ENCODE measurements at regions not wholly inside any gene's neighbourhood (a gene's known extent, or its start where the extent isn't known, plus 50 kb on each side); places are given as distances from the start of the nearest gene placed in this dataset.

DNA sequence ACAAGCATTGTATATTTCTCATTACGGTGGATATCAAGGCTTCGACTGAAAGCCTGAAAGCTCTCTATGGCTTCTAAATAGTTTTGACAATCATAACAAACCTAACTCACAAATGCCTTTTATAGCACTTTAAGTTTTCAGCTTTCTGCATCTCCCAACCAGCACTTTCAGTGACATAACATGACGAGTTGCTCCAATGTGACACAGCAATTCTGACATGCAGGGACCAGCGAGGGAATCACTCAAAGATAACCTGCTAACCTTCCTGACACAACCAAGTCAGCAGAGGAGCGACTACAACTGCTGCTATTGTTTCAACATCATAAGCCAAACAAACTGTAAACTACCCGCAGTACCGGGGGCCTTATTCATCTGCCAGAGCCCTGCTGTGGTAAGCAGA is 95.7 kb upstream of the CDH20 start:
- H3K4me3 ChIP-seq (ENCODE audit: control insufficient read depth, low read depth, low read length): no peak overlapping the region
- TF ChIP-seq, protein P1, sequence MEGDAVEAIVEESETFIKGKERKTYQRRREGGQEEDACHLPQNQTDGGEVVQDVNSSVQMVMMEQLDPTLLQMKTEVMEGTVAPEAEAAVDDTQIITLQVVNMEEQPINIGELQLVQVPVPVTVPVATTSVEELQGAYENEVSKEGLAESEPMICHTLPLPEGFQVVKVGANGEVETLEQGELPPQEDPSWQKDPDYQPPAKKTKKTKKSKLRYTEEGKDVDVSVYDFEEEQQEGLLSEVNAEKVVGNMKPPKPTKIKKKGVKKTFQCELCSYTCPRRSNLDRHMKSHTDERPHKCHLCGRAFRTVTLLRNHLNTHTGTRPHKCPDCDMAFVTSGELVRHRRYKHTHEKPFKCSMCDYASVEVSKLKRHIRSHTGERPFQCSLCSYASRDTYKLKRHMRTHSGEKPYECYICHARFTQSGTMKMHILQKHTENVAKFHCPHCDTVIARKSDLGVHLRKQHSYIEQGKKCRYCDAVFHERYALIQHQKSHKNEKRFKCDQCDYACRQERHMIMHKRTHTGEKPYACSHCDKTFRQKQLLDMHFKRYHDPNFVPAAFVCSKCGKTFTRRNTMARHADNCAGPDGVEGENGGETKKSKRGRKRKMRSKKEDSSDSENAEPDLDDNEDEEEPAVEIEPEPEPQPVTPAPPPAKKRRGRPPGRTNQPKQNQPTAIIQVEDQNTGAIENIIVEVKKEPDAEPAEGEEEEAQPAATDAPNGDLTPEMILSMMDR (IDR thresholded peaks at IDR 0.05; ENCODE audit: control insufficient read depth, insufficient read depth, low read depth, low read length, missing control alignments): no peak
- no peak for DNase-seq (ENCODE audit: low read depth)

GRCh38 chr18:61239051-61239450 is 94.2 kb upstream of the CDH20 start:
- TF ChIP-seq, protein P1 (IDR thresholded peaks at IDR 0.05; ENCODE audit: control insufficient read depth, insufficient read depth, low read depth, low read length, missing control alignments): no peak
- no peak for DNase-seq (ENCODE audit: low read depth)
- no peak overlapping the region for H3K4me3 ChIP-seq (ENCODE audit: control insufficient read depth, low read depth, low read length)

DNA sequence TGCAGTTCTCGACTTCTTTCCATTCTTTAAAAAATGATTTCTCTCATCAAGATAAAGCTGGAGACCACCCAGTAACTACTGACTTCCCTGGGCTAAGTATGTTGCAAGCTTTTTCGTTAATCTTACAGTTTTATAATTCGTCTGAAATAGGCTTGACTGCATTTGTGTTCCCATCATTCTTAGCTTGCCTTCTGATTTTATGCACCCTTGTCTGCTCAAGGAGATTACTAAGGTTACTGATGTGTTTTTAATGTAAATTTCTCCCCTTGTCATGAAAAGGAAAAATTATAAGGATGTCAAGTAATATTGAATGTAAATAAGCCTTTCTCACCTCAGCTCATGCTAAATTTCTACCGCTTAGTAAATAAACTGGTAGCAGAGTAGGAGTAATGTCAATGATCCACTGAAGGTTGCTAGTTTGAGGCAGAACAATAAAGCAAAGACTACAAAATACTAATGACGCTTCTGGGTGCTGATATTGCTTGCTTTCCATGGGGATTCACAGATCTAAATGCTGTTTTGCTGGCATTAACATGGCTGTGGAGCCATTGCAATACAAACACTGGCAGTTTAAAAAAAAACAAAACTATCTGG is 91.9 kb upstream of the CDH20 start:
- TF ChIP-seq, protein P1 (IDR thresholded peaks at IDR 0.05; ENCODE audit: control insufficient read depth, insufficient read depth, low read depth, low read length, missing control alignments): no peak
- no peak overlapping the region for H3K4me3 ChIP-seq (ENCODE audit: control insufficient read depth, low read depth, low read length)
- no peak for DNase-seq (ENCODE audit: low read depth)

DNA sequence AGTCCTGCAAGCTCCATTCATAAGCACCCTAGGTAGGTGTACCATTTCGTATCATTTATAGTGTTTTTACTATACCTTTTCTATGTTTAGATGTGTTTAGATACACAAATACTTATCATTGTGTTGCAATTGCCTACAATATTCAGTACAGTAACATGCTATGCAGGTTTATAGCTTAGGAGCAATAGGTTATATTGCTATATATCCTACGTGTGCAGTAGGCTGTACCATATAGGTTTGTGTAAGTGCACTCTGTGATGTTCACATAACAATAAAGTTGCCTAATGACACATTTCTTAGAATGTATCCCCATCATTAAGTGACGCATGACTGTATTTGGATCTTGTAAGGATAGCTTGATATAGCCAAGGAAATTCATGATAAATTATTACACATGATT is 88.6 kb upstream of the CDH20 start:
- no peak for DNase-seq (ENCODE audit: low read depth)
- TF ChIP-seq, protein P1 (IDR thresholded peaks at IDR 0.05; ENCODE audit: control insufficient read depth, insufficient read depth, low read depth, low read length, missing control alignments): no peak
- no peak overlapping the region for H3K4me3 ChIP-seq (ENCODE audit: control insufficient read depth, low read depth, low read length)

DNA sequence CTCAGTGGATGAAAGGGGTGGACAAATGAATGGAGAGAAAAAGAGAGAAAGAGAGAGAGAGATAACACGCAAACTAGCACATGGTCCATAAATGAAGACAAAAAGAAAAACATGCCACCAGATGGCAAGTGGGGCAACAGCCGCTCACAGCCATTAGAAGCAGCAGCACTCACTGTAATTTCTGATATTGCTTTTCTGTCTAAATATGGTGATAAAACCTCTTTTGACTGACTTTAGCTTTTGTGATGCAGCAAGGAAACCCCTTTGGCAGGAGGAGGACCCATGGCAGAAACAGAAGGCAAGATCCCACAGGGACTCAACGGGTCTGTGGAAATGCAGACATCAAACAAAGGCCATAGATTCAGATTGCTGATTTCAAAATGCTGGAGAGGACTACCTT is 88.0 kb upstream of the CDH20 start:
- no peak overlapping the region for H3K4me3 ChIP-seq (ENCODE audit: control insufficient read depth, low read depth, low read length)
- no peak for DNase-seq (ENCODE audit: low read depth)
- TF ChIP-seq, protein P1 (IDR thresholded peaks at IDR 0.05; ENCODE audit: control insufficient read depth, insufficient read depth, low read depth, low read length, missing control alignments): no peak

DNA sequence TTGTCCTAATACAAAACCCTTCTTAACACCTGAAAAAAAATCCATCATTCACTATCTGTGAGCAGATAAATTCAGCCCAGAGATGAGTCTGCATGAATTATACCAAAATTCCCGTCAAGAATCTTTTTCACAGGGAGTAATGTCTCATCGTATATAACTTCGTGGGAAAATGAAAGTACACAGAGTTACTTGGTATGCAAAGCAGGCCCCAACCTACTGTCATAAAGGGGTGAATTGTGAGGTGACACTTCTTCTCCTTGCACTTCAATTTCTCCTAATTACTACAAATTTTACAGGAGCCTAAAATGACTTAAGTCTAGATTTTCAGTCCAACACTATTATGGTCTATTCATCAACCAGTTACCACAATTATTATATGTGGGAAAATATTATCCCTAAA is 84.6 kb upstream of the CDH20 start:
- TF ChIP-seq, protein P1 (IDR thresholded peaks at IDR 0.05; ENCODE audit: control insufficient read depth, insufficient read depth, low read depth, low read length, missing control alignments): no peak
- H3K4me3 ChIP-seq (ENCODE audit: control insufficient read depth, low read depth, low read length): no peak overlapping the region
- DNase-seq (ENCODE audit: low read depth): no peak

DNA sequence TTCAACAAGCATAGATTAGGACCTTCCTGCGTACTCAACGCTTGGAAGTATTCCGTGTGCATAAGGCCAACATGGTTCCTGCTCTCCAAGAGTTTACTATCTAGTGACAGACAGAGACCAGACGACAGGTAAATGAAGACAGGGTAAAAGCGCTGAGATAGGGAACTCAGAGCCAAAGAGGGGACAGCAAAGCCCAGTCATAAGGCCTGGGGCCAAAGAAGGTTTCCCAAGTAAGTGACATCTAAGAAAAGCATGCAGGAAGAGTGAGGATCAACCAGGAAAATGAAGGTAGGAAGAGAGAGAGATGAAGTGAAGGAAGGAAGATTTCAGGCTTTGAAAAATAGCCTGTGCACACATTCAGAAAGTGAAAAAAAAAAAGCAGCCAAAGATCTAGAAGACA is 76.9 kb upstream of the CDH20 start:
- no peak for DNase-seq (ENCODE audit: low read depth)
- TF ChIP-seq, protein P1 (IDR thresholded peaks at IDR 0.05; ENCODE audit: control insufficient read depth, insufficient read depth, low read depth, low read length, missing control alignments): no peak
- no peak overlapping the region for H3K4me3 ChIP-seq (ENCODE audit: control insufficient read depth, low read depth, low read length)

Measured in AG09309 (cell line).